ENCODE measurements at regions not wholly inside any gene's neighbourhood (a gene's known extent, or its start where the extent isn't known, plus 50 kb on each side); places are given as distances from the start of the nearest gene placed in this dataset.

GRCh38 chr6:91486200-91486599 lies 899.3 kb upstream of the MAP3K7 start:
- Histone ChIP-seq H3K79me2 (ENCODE audit: insufficient read depth, low read length) (no peaks in the 10 kb centered on the region), H2AFZ (ENCODE audit: low read length) (no peak overlapping the region), H3K27ac (ENCODE audit: insufficient read length, low read depth, low read length) (no peak overlapping the region), H3K27me3 (ENCODE audit: insufficient read depth, low read length) (no peaks in the 10 kb centered on the region), H3K23ac (ENCODE audit: insufficient read length, low read depth, low read length) (no peak overlapping the region), H4K20me1 (ENCODE audit: control insufficient read depth, insufficient read depth, insufficient read length) (no peaks in the 10 kb centered on the region), H3K4ac (ENCODE audit: low read depth, low read length) (no peak overlapping the region), H3K18ac (ENCODE audit: insufficient read length, low read depth, low read length) (no peak overlapping the region), H4K91ac (ENCODE audit: insufficient read length, low read depth, low read length) (no peak overlapping the region), H3K79me1 (ENCODE audit: insufficient read depth, low read depth, low read length, poor library complexity, severe bottlenecking) (no peaks in the 10 kb centered on the region), H3K9ac (ENCODE audit: extremely low read depth, insufficient read length, low read length) (no peak overlapping the region), H3K56ac (ENCODE audit: insufficient read length, low read depth, low read length) (no peak overlapping the region), H3K4me1 (ENCODE audit: insufficient read depth, low read length) (no peaks in the 10 kb centered on the region), H2BK5ac (ENCODE audit: insufficient read length, low read length) (no peak overlapping the region), H4K5ac (ENCODE audit: insufficient read length, low read depth, low read length) (no peak overlapping the region), H2BK12ac (ENCODE audit: insufficient read length, low read depth, low read length) (no peak overlapping the region), H2BK120ac (ENCODE audit: low read depth, low read length, poor library complexity, severe bottlenecking) (no peak overlapping the region), H3K9me3 (ENCODE audit: control insufficient read depth, low read depth, low read length) (no peaks in the 10 kb centered on the region), H2BK20ac (ENCODE audit: low read depth, low read length, poor library complexity, severe bottlenecking) (no peak overlapping the region), H3K23me2 (ENCODE audit: insufficient read length, low read depth, low read length, poor library complexity, severe bottlenecking) (no peaks in the 10 kb centered on the region), H3K4me2 (ENCODE audit: insufficient read depth, insufficient read length, low read length) (no peak overlapping the region), H2BK15ac (ENCODE audit: low read depth, low read length) (no peak overlapping the region), H3T11ph (ENCODE audit: low read length) (no peak overlapping the region), H2AK5ac (ENCODE audit: insufficient read length, low read length) (no peak overlapping the region), H4K8ac (replicated peaks; ENCODE audit: insufficient read length, low read depth, low read length) (no peak overlapping the region), H3K14ac (ENCODE audit: insufficient read depth, low read length) (no peak overlapping the region)
- H3K9me3 Mint-ChIP-seq: no peaks in the 10 kb centered on the region
- no peak overlapping the region for H3K27ac Mint-ChIP-seq
- TF ChIP-seq, protein P1, sequence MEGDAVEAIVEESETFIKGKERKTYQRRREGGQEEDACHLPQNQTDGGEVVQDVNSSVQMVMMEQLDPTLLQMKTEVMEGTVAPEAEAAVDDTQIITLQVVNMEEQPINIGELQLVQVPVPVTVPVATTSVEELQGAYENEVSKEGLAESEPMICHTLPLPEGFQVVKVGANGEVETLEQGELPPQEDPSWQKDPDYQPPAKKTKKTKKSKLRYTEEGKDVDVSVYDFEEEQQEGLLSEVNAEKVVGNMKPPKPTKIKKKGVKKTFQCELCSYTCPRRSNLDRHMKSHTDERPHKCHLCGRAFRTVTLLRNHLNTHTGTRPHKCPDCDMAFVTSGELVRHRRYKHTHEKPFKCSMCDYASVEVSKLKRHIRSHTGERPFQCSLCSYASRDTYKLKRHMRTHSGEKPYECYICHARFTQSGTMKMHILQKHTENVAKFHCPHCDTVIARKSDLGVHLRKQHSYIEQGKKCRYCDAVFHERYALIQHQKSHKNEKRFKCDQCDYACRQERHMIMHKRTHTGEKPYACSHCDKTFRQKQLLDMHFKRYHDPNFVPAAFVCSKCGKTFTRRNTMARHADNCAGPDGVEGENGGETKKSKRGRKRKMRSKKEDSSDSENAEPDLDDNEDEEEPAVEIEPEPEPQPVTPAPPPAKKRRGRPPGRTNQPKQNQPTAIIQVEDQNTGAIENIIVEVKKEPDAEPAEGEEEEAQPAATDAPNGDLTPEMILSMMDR (conservative IDR thresholded peaks at IDR 0.05): no peak
- WGBS (ENCODE audit: extremely low coverage, insufficient read length, low lambda C conversion rate): no CpG with 5 or more reads among the region's 1 CpG
- no peaks in the 10 kb centered on the region for H3K36me3 Mint-ChIP-seq (ENCODE audit: insufficient read depth in 1 of 3, low read depth in 3 of 3)
- peaks cover 13 to 23% of the 10 kb centered on the region in 2 experiments for H3K4me1 Mint-ChIP-seq
- H3K4me3 Mint-ChIP-seq: no peak overlapping the region
- no peak for DNase-seq
- H3K27me3 Mint-ChIP-seq (ENCODE audit: low read depth): no peaks in the 10 kb centered on the region

Data from H9 (cell line).